Activated CD4-positive, CD25-positive, alpha-beta regulatory T cell treated with anti-CD3 and anti-CD28 coated beads, Interleukin-2, amount 50 U/mL, for 16 hours (primary cell): ENCODE measurements at regions not wholly inside any gene's neighbourhood (a gene's known extent, or its start where the extent isn't known, plus 50 kb on each side); places are given as distances from the start of the nearest gene placed in this dataset.

Source experiments
- DNase-seq: peaks from one replicate; pipeline ENCODE4 v3.0.0-alpha.2; 2020; ENCODE audit warnings: low read depth, low spot score

GRCh38 chr6:105794870-105795269 is 291.3 kb upstream of the PRDM1 start:
- no peak for DNase-seq

DNA sequence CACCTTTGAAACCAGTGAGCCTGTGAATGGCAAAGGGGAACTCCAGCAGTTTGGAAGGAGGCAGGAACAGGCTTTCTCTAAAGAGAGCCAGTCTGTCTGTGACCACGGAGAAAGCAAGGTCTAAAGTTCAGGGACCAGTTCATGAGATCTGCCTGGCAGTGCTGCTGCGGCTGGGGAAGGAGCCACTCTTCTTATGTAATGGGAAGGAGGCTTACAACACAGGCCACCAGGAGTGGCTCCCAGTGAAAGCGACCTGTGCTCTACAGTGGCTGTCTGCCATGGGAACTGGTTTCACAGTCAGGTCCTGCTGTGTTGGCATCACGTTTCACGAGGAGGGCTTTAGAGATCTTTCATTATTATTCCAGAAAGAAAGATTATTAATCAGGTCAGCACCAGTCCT is 291.9 kb upstream of the PRDM1 start:
- DNase-seq, result no peak

GRCh38 chr6:105793130-105793529 is 293.0 kb upstream of the PRDM1 start:
- no peak for DNase-seq

GRCh38 chr6:105791583-105792318 is 294.4 kb upstream of the PRDM1 start:
- DNase-seq, result no peak

DNA sequence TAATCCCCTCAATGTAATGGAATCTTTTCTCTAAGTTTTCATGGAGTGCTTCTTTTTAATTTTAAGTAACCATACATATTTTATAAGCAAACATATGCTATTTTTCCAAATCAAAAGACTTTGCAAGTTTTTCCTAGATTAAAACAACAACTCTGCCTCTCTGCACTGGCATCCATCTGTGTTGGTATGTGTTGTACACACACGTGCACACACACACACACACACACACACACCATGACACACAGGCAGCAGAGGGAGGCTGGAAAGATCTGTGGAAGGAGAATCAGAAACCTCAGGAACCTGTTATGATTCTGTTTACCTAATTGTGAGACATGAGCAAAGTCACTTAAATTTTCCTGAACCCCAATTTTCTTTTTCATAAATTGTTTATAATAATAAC is 295.0 kb upstream of the PRDM1 start:
- no peak for DNase-seq

GRCh38 chr6:105790635-105791034 is 295.5 kb upstream of the PRDM1 start:
- no peak for DNase-seq

GRCh38 chr6:105789935-105790334 is 296.2 kb upstream of the PRDM1 start:
- DNase-seq, result no peak

DNA sequence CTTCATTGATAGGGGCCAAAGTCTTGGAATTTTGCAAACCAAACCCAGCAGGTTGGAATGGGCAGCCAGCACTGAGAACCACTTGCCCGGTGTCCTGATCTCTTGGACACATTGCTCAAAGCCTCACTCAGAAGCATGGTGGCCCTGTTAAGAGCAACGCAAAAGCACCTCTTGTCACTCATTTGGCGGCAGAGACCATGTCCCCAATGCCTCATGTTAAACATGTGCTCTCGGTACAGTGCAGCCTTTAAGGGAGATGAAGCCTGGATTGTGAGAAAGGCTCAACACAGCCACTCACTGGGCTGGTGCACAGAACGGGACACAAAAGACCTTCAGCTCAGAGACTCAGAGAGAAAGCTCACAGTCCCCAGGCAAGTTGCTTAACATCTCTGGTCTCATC is 298.4 kb upstream of the PRDM1 start:
- DNase-seq, result no peak

GRCh38 chr6:105786890-105787655 is 299.1 kb upstream of the PRDM1 start:
- DNase-seq, result no peak

DNA sequence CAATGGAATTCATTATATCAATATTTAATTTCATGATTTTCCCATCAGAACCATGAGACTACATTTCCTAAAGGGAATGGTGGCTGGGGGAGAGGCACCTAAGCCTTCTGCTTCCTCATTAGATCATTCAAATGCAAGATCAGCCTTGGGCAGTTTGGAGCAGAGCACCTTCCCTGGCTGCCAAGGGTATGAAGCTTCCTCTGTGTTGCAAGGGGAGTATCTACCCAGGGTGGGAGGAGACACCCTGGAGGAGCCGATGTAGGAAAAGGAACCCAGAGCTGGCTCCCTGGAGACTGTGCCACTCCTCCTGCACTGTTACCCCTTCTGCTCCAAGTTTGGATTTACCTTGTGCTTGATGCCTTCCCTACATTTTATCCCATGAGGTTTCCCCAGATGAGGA is 299.7 kb upstream of the PRDM1 start:
- DNase-seq, result no peak

- DNase-seq, result no peak
Observed at GRCh38 chr6:105785066-105785811, 300.9 kb upstream of the PRDM1 start.

- DNase-seq, result no peak
Observed at GRCh38 chr6:105784179-105784578, 302.0 kb upstream of the PRDM1 start.

- no peak for DNase-seq
Observed at GRCh38 chr6:105783333-105783935, 302.7 kb upstream of the PRDM1 start.

- no peak for DNase-seq
Observed at GRCh38 chr6:105781915-105782314, 304.2 kb upstream of the PRDM1 start.

DNA sequence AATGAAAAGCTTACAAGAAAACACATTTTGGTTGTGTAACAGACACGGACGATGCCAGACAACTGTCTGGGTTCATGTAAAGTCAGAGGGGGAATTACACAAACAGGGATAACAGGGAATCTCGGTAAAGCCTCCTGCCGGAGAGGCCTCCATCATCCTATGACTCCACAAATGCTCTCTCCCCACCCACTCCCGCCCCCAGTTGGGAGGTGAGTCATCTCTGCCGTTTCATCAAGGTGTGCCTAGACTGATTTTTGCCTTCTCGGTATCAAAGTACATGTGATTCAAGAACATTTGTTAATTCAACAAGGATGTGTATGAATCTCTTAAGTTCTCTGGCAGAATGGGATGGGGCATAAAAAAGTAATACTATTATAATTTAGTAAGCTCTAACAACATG is 304.9 kb upstream of the PRDM1 start:
- DNase-seq, result peak; percentile 18

- DNase-seq, result no peak
Observed at GRCh38 chr6:105780146-105780860, 305.8 kb upstream of the PRDM1 start.

DNA sequence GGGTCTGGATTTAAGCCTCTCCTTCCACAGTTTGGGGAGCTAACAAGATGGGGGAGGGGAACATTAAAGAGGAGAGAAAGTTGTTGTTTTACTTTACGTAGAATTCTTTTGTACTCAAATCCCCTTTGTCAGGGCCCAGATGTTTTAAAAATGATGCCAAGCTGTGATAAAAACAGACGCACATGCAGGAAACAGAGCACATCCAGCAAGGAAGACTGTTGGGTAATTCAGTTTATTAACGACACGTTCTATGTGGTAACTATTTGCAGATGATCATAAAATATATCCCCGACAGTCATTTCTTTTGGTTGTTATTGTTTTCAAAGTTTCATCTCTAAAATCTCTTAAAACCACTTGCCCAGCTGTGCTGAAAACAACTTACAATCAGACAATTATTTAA is 307.0 kb upstream of the PRDM1 start:
- no peak for DNase-seq

DNA sequence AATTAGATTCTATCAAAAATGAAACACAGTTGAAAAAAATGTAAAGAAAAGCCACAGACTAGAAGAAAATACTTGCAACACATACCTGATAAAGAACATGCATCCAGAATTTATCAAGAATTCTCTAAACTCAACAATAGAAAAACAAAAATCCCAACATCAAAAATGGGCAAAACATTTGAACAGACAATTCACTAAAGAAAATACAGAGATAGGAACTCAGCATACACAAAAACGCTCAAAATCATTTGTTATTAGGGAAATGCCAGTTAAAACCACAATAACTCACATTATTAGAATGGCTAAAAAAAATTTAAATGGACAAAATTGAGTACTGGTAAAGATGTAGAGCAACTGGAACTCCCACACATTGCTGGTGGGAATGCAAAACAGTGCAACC is 311.0 kb upstream of the PRDM1 start:
- no peak for DNase-seq

- DNase-seq, result no peak
Observed at GRCh38 chr6:105774247-105774646, 311.9 kb upstream of the PRDM1 start.

GRCh38 chr6:105771313-105771970 is 314.7 kb upstream of the PRDM1 start:
- DNase-seq, result no peak

GRCh38 chr6:105769987-105770386 is 316.1 kb upstream of the PRDM1 start:
- no peak for DNase-seq
